Keratinocyte (primary cell): ENCODE measurements at regions not wholly inside any gene's neighbourhood (a gene's known extent, or its start where the extent isn't known, plus 50 kb on each side); places are given as distances from the start of the nearest gene placed in this dataset.
A peak's percentile ranks its signal among the peaks of the same experiment; 100 is the strongest.

Source experiments
- DNase-seq: peaks from one replicate; pipeline ENCODE4 v3.0.0-alpha.2; 2011; ENCODE audit warnings: low read depth, missing footprints, low spot score
- FAIRE-seq: peaks from 2 replicates; lab custom pipeline; 2011; peaks lifted over from hg19 to GRCh38; lab: Jason Lieb, UNC
- H2AFZ ChIP-seq: 2 replicates; pipeline ENCODE4 v1.6.0; 2012; ENCODE audit warnings: low read length, control low read depth, inconsistent platforms; ENCODE audit not compliant: control insufficient read depth
- H3K27ac ChIP-seq: 2 replicates; pipeline ENCODE4 v1.5.1; 2011; ENCODE audit warnings: low read length; ENCODE audit not compliant: control insufficient read depth, insufficient read depth
- H3K27me3 ChIP-seq: 3 replicates; pipeline ENCODE4 v1.6.0; 2011; ENCODE audit warnings: low read length; ENCODE audit not compliant: control insufficient read depth, insufficient read depth; ENCODE audit errors: extremely low read depth
- H3K36me3 ChIP-seq, 2 experiments: 2 replicates in 1 of 2; 3 replicates in 1 of 2; pipeline ENCODE4 v1.5.1; 2011; ENCODE audit warnings: low read length in 2 of 2, mild to moderate bottlenecking in 1 of 2; ENCODE audit not compliant: control insufficient read depth in 2 of 2, insufficient read depth in 2 of 2; ENCODE audit errors: extremely low read depth in 1 of 2
- H3K4me1 ChIP-seq: 3 replicates; pipeline ENCODE4 v1.5.1; 2011; ENCODE audit warnings: low read length; ENCODE audit not compliant: control insufficient read depth, insufficient read depth; ENCODE audit errors: extremely low read depth
- H3K4me2 ChIP-seq: 3 replicates; pipeline ENCODE4 v1.6.0; 2011; ENCODE audit warnings: low read depth, low read length; ENCODE audit not compliant: control insufficient read depth, insufficient read depth; ENCODE audit errors: extremely low read depth
- H3K4me3 ChIP-seq, 3 experiments: fragments of 200-600 bp in 1 of 3; sonication (generic) in 1 of 3; 2 replicates in 2 of 3; 3 replicates in 1 of 3; pipeline ENCODE4 v1.5.1; 2011 to 2016; ENCODE audit warnings: low read length in 3 of 3, mild to moderate bottlenecking in 3 of 3, control low read depth in 2 of 3, inconsistent platforms in 1 of 3, low read depth in 1 of 3, mixed read lengths in 1 of 3, mixed run types in 1 of 3, moderate library complexity in 1 of 3; ENCODE audit not compliant: control insufficient read depth in 2 of 3, insufficient read depth in 2 of 3; ENCODE audit errors: extremely low read depth in 1 of 3
- H3K79me2 ChIP-seq: 2 replicates; pipeline ENCODE4 v1.6.0; 2012; ENCODE audit warnings: low read length; ENCODE audit not compliant: control insufficient read depth, insufficient read depth
- H3K9ac ChIP-seq: 3 replicates; pipeline ENCODE4 v1.6.0; 2011; ENCODE audit warnings: low read length; ENCODE audit not compliant: control insufficient read depth, insufficient read depth; ENCODE audit errors: extremely low read depth
- H3K9me1 ChIP-seq: 3 replicates; pipeline ENCODE4 v1.6.0; 2011; ENCODE audit warnings: low read length; ENCODE audit not compliant: control insufficient read depth, insufficient read depth; ENCODE audit errors: extremely low read depth
- H3K9me3 ChIP-seq: 2 replicates; pipeline ENCODE4 v1.5.1; 2012; ENCODE audit warnings: low read depth, low read length; ENCODE audit not compliant: control insufficient read depth
- H4K20me1 ChIP-seq: 3 replicates; pipeline ENCODE4 v1.6.0; 2011; ENCODE audit warnings: low read length; ENCODE audit not compliant: control insufficient read depth, insufficient read depth; ENCODE audit errors: extremely low read depth
- EZH2 ChIP-seq: IDR thresholded peaks from one replicate; pipeline ENCODE4 v1.6.1; 2012; ENCODE audit warnings: inconsistent platforms, mild to moderate bottlenecking, low read length, moderate library complexity
- dilution Hi-C: fragments of 300-500 bp; cut with MboI; formaldehyde crosslinking; loops from one replicate; pipeline ENCODE4 v1.7.0; 2020; ENCODE audit warnings: low sequenced_read_pairs; ENCODE audit not compliant: extremely low pct_ligation_motif_present
- TF ChIP-seq, protein P1 (sequence below), 3 experiments: IDR thresholded peaks in 1 of 3; conservative IDR thresholded peaks in 1 of 3; optimal IDR thresholded peaks in 1 of 3; 2 replicates in 2 of 3; 3 replicates in 1 of 3; pipeline versions ENCODE3 to v1.5.1; 2011; ENCODE audit warnings: low read length in 3 of 3, mild to moderate bottlenecking in 3 of 3, moderate library complexity in 2 of 3, control low read depth in 1 of 3, inconsistent platforms in 1 of 3; ENCODE audit not compliant: insufficient read depth in 2 of 3; ENCODE audit errors: extremely low read depth in 1 of 3

DNA sequence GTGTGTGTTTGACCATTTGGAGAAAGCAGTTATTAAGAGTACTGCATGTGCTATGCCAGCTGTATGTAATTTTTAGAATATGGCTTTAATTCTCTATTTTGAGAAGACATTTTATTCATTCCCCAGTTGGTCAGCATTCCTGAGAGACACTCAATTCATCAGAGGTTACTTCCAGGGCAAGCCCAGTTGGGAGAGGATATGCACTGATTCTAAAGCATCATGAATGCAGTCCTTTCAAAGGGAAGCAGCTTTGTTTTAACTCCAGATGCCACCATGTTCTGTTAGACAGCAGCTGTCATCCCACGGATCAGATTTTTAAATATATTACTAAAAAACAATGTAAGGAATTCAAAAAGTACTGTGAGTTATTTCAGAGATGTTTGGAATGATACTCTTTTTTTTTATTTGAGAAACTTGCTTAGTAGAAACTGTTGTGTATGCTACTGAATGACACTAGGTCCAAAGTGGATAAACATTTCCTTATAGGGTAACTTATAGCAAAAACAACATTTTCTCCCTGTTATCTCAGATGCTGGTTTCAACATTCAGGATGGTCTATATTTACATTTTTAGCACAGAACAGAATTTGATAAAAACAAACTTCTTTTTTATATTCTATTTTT lies 149.5 kb upstream of the B3GALT2 start:
- Histone ChIP-seq H3K4me3 (no peak overlapping the region), H3K9ac (no peak overlapping the region), H3K9me1 (no peaks in the 10 kb centered on the region), H3K9me3 (no peaks in the 10 kb centered on the region), H4K20me1 (no peaks in the 10 kb centered on the region), H3K27ac (no peak overlapping the region), H3K4me1 (no peaks in the 10 kb centered on the region), H2AFZ (no peak overlapping the region), H3K36me3 (no peaks in the 10 kb centered on the region), H3K4me2 (no peak overlapping the region), H3K79me2 (no peaks in the 10 kb centered on the region), H3K27me3 (no peaks in the 10 kb centered on the region)
- TF ChIP-seq EZH2 = no peak
- TF ChIP-seq, protein P1, sequence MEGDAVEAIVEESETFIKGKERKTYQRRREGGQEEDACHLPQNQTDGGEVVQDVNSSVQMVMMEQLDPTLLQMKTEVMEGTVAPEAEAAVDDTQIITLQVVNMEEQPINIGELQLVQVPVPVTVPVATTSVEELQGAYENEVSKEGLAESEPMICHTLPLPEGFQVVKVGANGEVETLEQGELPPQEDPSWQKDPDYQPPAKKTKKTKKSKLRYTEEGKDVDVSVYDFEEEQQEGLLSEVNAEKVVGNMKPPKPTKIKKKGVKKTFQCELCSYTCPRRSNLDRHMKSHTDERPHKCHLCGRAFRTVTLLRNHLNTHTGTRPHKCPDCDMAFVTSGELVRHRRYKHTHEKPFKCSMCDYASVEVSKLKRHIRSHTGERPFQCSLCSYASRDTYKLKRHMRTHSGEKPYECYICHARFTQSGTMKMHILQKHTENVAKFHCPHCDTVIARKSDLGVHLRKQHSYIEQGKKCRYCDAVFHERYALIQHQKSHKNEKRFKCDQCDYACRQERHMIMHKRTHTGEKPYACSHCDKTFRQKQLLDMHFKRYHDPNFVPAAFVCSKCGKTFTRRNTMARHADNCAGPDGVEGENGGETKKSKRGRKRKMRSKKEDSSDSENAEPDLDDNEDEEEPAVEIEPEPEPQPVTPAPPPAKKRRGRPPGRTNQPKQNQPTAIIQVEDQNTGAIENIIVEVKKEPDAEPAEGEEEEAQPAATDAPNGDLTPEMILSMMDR (optimal IDR thresholded peaks at IDR 0.05 in 1 of 3, IDR thresholded peaks at IDR 0.05 in 1 of 3, conservative IDR thresholded peaks at IDR 0.05 in 1 of 3; ENCODE audit: extremely low read depth in 1 of 3, insufficient read depth in 2 of 3, low read length in 3 of 3) = no peak
- FAIRE-seq = peak; percentile 52
- dilution Hi-C loops = no loop called here
- DNase-seq = no peak

DNA sequence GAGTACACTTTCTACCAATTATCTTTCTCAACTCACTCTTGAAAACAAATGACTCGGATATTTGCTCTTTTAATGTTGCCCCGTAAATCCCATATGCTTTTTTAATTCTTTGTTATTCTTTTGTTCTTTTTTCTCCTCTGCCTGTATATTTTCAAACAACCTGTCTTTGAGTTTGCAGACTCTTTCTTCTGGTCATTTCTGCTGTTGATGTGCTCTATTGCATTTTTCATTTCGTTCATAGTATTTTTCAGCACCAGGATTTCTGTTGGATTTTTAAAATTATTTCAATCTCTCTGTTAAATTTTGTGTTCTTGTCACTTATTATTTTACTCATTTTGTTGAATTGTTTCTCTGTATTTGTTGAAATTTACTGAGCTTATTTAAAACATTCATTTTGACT lies 146.8 kb upstream of the B3GALT2 start:
- no peaks in the 10 kb centered on the region for H3K79me2 ChIP-seq
- H3K9me3 ChIP-seq = no peaks in the 10 kb centered on the region
- no peaks in the 10 kb centered on the region for H4K20me1 ChIP-seq
- dilution Hi-C loops = no loop called here
- no peak for DNase-seq
- H3K36me3 ChIP-seq = no peaks in the 10 kb centered on the region
- H3K4me3 ChIP-seq = no peak overlapping the region
- H3K4me1 ChIP-seq = no peaks in the 10 kb centered on the region
- no peak for FAIRE-seq
- no peak overlapping the region for H2AFZ ChIP-seq
- no peaks in the 10 kb centered on the region for H3K9me1 ChIP-seq
- TF ChIP-seq, protein P1 (optimal IDR thresholded peaks at IDR 0.05 in 1 of 3, IDR thresholded peaks at IDR 0.05 in 1 of 3, conservative IDR thresholded peaks at IDR 0.05 in 1 of 3; ENCODE audit: extremely low read depth in 1 of 3, insufficient read depth in 2 of 3, low read length in 3 of 3) = no peak
- TF ChIP-seq EZH2 = no peak
- H3K9ac ChIP-seq = no peak overlapping the region
- no peak overlapping the region for H3K27ac ChIP-seq
- no peak overlapping the region for H3K4me2 ChIP-seq
- no peaks in the 10 kb centered on the region for H3K27me3 ChIP-seq
